GM12865 (cell line): ENCODE measurements at regions not wholly inside any gene's neighbourhood (a gene's known extent, or its start where the extent isn't known, plus 50 kb on each side); places are given as distances from the start of the nearest gene placed in this dataset.

ENCODE experiments used
- DNase-seq: peaks from one replicate; pipeline ENCODE4 v3.0.0; 2010; ENCODE audit warnings: low read depth
- H3K4me3 ChIP-seq: 2 replicates; pipeline ENCODE4 v1.5.1; 2011; ENCODE audit warnings: mild to moderate bottlenecking, low read depth, low read length, control low read depth
- TF ChIP-seq, protein P1 (sequence below): IDR thresholded peaks from 2 replicates; pipeline ENCODE4 v1.5.1; 2011; ENCODE audit warnings: low read length, control low read depth, low read depth, inconsistent platforms; ENCODE audit not compliant: insufficient read depth; ENCODE audit errors: missing control alignments

- TF ChIP-seq, protein P1, sequence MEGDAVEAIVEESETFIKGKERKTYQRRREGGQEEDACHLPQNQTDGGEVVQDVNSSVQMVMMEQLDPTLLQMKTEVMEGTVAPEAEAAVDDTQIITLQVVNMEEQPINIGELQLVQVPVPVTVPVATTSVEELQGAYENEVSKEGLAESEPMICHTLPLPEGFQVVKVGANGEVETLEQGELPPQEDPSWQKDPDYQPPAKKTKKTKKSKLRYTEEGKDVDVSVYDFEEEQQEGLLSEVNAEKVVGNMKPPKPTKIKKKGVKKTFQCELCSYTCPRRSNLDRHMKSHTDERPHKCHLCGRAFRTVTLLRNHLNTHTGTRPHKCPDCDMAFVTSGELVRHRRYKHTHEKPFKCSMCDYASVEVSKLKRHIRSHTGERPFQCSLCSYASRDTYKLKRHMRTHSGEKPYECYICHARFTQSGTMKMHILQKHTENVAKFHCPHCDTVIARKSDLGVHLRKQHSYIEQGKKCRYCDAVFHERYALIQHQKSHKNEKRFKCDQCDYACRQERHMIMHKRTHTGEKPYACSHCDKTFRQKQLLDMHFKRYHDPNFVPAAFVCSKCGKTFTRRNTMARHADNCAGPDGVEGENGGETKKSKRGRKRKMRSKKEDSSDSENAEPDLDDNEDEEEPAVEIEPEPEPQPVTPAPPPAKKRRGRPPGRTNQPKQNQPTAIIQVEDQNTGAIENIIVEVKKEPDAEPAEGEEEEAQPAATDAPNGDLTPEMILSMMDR = no peak
- H3K4me3 ChIP-seq = no peak overlapping the region
- no peak for DNase-seq
Observed at GRCh38 chr7:125357676-125358455, 428.2 kb upstream of the POT1 start.

DNA sequence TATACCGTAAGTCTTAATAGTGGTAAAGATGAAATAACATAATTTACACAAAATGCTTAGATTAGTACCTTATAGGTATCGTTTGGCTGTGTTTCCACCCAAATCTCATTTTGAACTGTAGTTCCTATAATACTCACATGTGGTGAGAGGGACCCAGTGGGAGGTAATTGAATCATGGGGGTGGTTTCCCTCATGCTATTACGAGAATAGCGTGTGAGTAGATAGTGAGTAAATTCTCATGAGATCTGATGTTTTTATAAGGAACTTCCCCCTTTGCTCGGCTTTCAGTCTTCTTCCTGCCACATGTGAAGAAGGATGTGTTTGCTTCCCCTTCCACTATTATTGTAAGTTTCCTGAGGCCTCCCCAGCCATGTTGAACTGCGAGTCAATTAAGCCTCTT lies 426.3 kb upstream of the POT1 start:
- DNase-seq = peak; percentile 10
- TF ChIP-seq, protein P1 = no peak
- H3K4me3 ChIP-seq = no peak overlapping the region

- DNase-seq = no peak
- no peak overlapping the region for H3K4me3 ChIP-seq
- TF ChIP-seq, protein P1 = no peak
Observed at GRCh38 chr7:125347269-125347668, 417.6 kb upstream of the POT1 start.

- TF ChIP-seq, protein P1 = no peak
- no peak overlapping the region for H3K4me3 ChIP-seq
- DNase-seq = no peak
Observed at GRCh38 chr7:125338110-125338509, 408.5 kb upstream of the POT1 start.

DNA sequence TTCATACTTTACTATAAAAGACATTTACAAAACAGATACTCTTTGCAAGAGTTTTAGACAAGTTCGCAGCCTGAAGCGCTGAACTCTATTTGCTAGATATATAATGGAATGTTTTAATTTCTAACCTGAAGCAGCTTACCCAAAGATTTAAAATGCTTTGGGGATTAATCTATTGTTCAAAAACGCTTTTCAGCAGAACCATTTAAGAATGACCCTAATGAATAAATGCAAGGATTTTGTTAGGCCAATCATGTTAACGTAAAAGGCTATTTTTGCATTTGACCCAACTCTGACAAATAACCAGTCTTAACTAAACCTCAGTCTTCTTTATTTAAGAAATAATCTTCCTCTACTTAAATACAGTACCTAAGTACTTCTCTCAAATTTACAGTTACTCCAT lies 406.7 kb upstream of the POT1 start:
- no peak for DNase-seq
- H3K4me3 ChIP-seq = no peak overlapping the region
- TF ChIP-seq, protein P1 = no peak

- TF ChIP-seq, protein P1 = no peak
- no peak overlapping the region for H3K4me3 ChIP-seq
- no peak for DNase-seq
Observed at GRCh38 chr7:125326666-125327255, 397.1 kb upstream of the POT1 start.
